Posterior cingulate gyrus (tissue), 11 donors: ENCODE measurements at regions not wholly inside any gene's neighbourhood (a gene's known extent, or its start where the extent isn't known, plus 50 kb on each side); places are given as distances from the start of the nearest gene placed in this dataset.

Experiments
- DNase-seq, 10 donors: peaks; one replicate each; pipeline versions ENCODE4 v3.0.0 to v3.0.0-alpha.2; 2020 to 2021; ENCODE audit warnings: mixed read lengths in 3 of 10
- intact Hi-C: fragments of 100-400 bp; cut with DNase I; formaldehyde crosslinking; loops from one replicate; pipeline ENCODE4 v1.15.1; 2023

- intact Hi-C loops, result no loop called here
- no peak for DNase-seq
These were observed 593.9 kb upstream of the PITX2 start for GRCh38 chr4:111216791-111217190.

- intact Hi-C loops, result no loop called here
These were observed 598.5 kb upstream of the PITX2 start for GRCh38 chr4:111221371-111221770.

GRCh38 chr4:111228396-111228795 lies 605.5 kb upstream of the PITX2 start:
- intact Hi-C loops, result no loop called here
- no peak for DNase-seq

More at GRCh38 chr4:111221371-111221770, 598.5 kb upstream of the PITX2 start:
- DNase-seq, result no peak

- no peak for DNase-seq
- intact Hi-C loops, result no loop called here
These were observed 606.0 kb upstream of the PITX2 start for GRCh38 chr4:111228874-111229273.

GRCh38 chr4:111230265-111230664 lies 607.4 kb upstream of the PITX2 start:
- intact Hi-C loops, result no loop called here
- no peak for DNase-seq

GRCh38 chr4:111231281-111231680 lies 608.4 kb upstream of the PITX2 start:
- DNase-seq, result no peak

GRCh38 chr4:111234939-111235338 lies 612.1 kb upstream of the PITX2 start:
- intact Hi-C loops, result no loop called here

More at GRCh38 chr4:111231281-111231680, 608.4 kb upstream of the PITX2 start:
- intact Hi-C loops, result no loop called here

GRCh38 chr4:111263836-111264235 lies 641.0 kb upstream of the PITX2 start:
- intact Hi-C loops, result no loop called here
- peak in 2 of 10 donors; percentile 24 to 47 for DNase-seq

More at GRCh38 chr4:111234939-111235338, 612.1 kb upstream of the PITX2 start:
- DNase-seq, result no peak

GRCh38 chr4:111266937-111267336 lies 644.1 kb upstream of the PITX2 start:
- DNase-seq, result peak in 2 of 10 donors; percentile 25 to 33
- intact Hi-C loops, result no loop called here

GRCh38 chr4:111267786-111268185 lies 644.9 kb upstream of the PITX2 start:
- intact Hi-C loops, result no loop called here
- DNase-seq, result no peak

GRCh38 chr4:111268769-111269414 lies 646.0 kb upstream of the PITX2 start:
- no peak for DNase-seq
- intact Hi-C loops, result no loop called here

GRCh38 chr4:111269439-111269838 lies 646.6 kb upstream of the PITX2 start:
- intact Hi-C loops, result no loop called here
- DNase-seq, result no peak

GRCh38 chr4:111274060-111274459 lies 651.2 kb upstream of the PITX2 start:
- DNase-seq, result no peak
- intact Hi-C loops, result no loop called here

- intact Hi-C loops, result no loop called here
- DNase-seq, result no peak
These were observed 651.6 kb upstream of the PITX2 start for GRCh38 chr4:111274486-111274885.

- no peak for DNase-seq
- intact Hi-C loops, result no loop called here
These were observed 658.3 kb upstream of the PITX2 start for GRCh38 chr4:111281219-111281618.

- intact Hi-C loops, result no loop called here
These were observed 659.2 kb upstream of the PITX2 start for GRCh38 chr4:111282035-111282434.

GRCh38 chr4:111283066-111283677 lies 660.3 kb upstream of the PITX2 start:
- intact Hi-C loops, result no loop called here

More at GRCh38 chr4:111282035-111282434, 659.2 kb upstream of the PITX2 start:
- DNase-seq, result no peak

GRCh38 chr4:111296466-111296865 lies 673.6 kb upstream of the PITX2 start:
- DNase-seq, result no peak
- intact Hi-C loops, result no loop called here

More at GRCh38 chr4:111283066-111283677, 660.3 kb upstream of the PITX2 start:
- peak in 7 of 10 donors; percentile 6 to 79 (median 43) for DNase-seq

GRCh38 chr4:111303806-111304205 lies 680.9 kb upstream of the PITX2 start:
- intact Hi-C loops, result no loop called here
- DNase-seq, result no peak

GRCh38 chr4:111323496-111323895 lies 700.6 kb upstream of the PITX2 start:
- DNase-seq, result no peak
- intact Hi-C loops, result no loop called here

GRCh38 chr4:111323916-111324315 lies 701.0 kb upstream of the PITX2 start:
- no peak for DNase-seq
- intact Hi-C loops, result no loop called here

- intact Hi-C loops, result no loop called here
- DNase-seq, result no peak
These were observed 703.6 kb upstream of the PITX2 start for GRCh38 chr4:111326450-111326849.
